Activated CD4-positive, alpha-beta T cell treated with anti-CD3 and anti-CD28 coated beads, Interleukin-2, amount 50 U/mL, for 24 hours (primary cell): ENCODE measurements at regions not wholly inside any gene's neighbourhood (a gene's known extent, or its start where the extent isn't known, plus 50 kb on each side); places are given as distances from the start of the nearest gene placed in this dataset.
"Not testable (repeated sequence)": the region's sequence is repeated elsewhere in the genome, so short reads cannot be mapped to it uniquely, and the experiment has no call there.

Source experiments
- DNase-seq, 2 donors: peaks; one replicate each; pipeline ENCODE4 v3.0.0-alpha.2; 2020; ENCODE audit warnings: low read depth in 1 of 2, low spot score in 1 of 2

- DNase-seq = no peak
These were observed 72.0 kb upstream of the RAB6C start for GRCh38 chr2:129907256-129907998.

DNA sequence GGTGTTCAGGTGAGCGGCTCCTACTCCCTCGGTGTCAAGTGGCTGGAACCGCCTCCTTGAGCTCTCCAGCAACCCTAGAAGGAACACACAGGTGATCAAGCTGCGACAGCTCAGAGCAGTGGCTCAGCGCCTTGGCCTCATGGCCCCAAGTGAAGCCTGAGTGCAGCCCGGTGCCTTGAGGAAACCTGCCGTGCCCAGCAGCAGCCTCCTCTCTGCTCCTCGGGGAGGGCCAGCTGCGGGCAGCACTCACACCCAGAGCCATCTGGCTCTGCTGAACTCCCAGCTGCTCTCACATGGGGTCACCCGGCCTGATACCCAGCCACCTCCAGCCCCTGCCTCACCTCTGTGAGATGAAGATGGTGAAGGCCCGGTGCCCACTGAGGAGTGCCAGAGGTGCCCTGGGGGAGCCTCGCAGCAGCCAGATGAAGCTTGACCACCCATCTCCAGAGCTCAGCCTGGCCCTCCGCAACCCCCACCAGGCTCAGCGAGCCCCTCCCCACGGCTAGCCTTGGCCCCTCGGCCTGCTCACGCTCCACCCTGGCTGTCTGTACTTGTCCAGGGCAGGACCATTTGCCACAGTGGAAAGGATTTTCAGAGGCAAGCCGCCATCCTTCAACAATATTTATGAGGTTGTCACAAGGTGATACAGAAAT is 70.6 kb upstream of the RAB6C start:
- no peak for DNase-seq

GRCh38 chr2:129909651-129910418 is 69.6 kb upstream of the RAB6C start:
- no peak for DNase-seq

DNA sequence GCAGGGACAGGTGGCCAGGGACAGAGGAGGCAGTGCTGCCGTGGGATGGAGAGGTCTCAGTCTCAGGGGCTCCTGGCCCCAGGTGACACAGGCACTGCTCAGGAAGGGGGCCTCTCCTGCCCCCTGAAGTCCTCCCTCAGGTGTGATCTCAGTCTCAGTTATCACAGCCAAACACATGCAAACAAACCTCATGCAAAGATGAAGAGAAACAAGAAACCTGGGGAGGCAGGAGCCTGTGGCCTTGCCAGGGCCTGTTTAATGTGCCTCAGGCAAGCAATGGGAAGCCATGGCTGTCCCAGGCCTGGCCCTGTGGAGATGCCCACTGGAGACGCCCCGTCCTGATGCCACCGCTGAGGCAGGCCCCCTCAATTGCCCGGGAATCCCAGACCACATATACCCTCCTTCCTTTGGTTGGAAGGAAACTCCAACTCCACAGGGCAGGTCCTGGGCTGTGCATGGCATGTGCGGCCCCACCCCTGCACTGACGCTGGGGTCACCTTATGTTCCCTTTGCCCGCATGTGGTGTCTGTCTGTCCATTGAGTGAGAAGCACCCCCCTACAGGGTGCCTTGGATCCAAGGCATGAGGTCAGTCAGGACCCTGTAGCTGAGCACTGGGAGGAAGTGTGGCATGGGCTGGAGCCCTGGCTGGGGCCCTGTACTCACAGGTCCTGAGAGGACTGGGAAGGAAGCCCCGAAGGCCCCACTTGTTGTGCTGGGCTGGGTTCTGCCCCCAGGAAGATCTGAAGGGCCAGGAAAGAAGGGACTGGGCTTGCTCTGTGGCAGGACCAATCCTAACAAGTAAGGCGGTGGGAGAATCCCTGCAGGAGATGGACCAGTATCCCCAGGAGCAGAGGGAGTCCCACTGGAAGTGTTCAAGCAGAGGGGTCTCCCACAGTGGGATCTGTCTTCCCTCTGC is 68.8 kb upstream of the RAB6C start:
- no peak for DNase-seq

- DNase-seq = no peak
These were observed 68.0 kb upstream of the RAB6C start for GRCh38 chr2:129911363-129912065.

DNA sequence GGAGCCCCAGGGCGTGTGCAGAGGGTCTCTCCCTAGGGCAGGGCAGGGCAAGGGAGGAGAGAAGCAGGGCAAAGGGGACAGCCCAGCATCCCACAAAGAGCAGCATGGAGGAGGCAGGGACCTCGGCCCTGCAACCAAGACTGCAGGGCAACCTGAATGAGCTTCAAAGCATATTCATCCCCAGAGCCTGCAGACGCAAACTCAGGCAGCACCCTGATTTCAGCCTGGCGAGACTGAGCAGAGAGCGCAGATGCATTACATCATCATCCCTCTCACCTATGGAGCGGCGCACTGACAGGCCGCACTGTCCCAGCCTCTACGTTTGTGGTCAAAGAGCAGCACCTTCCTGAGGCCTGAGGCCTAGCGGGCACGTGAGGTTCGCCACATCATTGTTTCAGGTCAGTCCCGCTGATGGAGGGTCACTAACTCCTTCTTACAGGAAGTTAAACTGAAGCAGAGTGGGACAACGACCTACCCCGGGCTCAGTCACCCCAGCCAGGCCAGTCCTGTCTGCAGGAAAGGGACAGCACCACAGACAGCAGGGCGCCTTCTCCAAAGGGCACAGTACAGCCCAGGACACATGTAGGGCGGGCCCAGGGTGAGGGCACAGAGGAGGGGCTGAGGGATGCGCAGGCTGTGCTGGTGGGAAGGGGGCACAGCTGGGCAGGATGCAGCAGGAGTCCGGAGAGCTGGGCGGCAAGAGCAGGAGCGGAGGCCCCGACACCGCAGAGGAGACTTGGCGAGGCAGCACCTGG is 67.2 kb upstream of the RAB6C start:
- no peak for DNase-seq

DNA sequence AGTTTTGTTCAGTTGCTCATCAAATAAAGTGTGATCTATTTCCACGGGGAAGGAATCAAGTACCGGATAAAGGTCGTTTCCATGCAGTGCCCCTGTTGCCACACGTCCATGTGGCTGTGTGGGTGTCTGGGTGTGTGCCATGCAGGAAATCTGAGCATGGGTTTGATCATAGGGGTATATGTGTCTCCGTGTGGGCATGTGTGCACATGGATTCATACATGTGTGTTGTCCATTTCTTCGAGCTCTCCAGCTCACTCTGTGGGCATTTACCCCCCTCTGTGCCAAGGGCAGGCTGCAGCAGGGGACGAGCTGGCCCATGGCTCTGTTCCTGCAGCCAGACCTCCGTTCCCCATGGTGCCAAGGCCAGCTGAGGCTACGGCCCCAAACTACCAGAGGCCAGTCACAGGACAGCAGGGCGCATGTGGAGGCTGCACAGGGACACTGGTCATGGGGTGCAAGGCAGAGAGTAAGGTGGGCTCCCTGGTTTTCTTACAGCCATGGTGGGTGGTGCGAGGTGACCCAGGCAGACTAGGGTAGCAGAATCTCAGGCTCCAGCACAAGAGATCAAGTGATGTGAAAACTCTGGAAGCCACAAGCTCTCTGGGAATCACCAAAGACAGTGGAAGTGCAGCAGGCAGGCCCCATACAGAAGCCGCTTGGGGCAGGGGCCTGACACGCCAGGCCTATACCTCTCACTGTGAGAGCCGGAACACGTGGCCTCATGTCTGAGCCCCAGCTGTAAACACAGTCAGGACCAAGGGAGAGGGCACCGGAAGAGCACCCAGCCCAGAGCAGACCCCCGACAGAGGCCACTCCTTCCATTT is 66.4 kb upstream of the RAB6C start:
- no peak for DNase-seq

DNA sequence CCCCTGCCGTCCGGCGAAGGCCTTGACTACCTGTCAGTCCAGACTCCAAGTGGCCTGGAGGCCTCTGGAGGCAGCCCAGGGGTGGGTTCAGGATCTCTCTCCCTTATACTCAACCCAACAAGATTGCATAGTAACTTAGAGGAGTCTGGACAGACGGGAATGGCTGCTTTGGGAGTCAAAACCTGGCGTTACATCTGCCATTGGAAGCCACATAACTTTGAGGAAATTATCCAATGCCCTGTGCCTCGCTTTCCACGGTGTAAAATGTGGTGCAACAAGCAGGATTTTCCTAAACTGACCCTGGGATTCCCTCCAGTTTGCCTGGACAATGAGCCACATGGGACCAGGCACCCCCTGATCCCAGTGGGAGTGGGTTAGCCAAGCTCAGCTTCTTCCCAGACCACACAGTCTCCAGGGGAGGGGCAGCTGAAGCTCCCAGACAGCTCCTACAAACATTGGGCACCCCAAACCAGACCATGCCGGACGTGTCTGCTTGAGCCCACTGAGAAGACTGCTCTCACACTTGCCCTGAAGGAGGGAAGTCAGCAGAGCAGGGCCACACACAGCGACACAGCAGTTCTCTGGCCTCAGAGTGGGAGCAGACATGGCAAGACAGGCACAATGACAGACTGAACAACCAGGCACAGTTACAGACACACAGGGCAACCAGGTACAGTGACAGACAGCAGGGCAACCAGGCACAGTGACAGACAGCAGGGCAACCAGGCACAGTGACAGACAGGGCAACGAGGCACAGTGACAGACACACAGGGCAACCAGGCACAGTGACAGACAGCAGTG is 65.6 kb upstream of the RAB6C start:
- no peak for DNase-seq

DNA sequence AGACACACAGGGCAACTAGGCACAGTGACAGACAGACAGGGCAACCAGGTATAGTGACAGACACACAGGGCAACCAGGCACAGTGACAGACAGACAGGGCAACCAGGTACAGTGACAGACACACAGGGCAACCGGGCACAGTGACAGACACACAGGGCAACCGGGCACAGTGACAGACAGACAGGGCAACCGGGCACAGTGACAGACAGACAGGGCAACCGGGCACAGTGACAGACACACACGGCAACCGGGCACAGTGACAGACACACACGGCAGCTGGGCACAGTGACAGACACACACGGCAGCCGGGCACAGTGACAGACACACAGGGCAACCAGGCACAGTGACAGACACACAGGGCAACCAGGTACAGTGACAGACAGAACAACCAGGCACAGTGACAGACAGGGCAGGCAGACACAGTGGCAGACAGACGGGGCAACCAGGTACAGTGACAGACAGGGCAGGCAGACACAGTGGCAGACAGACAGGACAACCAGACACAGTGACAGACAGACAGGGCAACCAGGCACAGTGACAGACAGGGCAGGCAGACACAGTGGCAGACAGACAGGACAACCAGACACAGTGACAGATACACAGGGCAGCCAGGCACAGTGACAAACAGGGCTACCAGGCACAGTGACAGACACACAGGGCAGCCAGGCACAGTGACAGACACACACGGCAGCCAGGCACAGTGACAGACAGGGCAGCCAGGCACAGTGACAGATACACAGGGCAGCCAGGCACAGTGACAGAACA is 64.7 kb upstream of the RAB6C start:
- DNase-seq = no peak

DNA sequence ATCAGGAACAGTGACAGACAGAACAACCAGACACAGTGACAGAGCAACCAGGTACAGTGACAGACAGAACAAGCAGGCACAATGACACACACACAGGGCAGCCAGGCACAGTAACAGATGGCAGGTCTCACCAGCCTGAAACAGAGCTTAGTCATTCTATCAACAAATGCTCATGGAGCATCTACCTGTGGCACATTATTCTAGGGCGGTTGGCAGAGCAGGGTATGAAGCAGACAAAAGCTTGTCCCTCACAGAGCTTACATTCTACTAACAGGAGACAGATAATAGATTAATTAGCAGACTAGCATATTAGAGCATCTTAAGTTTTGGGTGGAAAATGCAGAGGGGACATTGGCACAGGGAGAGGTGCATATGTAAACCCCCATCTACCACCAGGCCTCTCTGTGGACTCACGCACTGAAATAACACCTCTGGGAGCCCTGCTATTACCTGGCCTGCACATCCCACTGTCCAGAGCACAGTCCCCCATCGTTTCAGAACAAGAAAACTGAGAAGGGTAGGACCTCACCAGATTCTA is 64.1 kb upstream of the RAB6C start:
- DNase-seq = no peak

- DNase-seq = no peak
These were observed 60.9 kb upstream of the RAB6C start for GRCh38 chr2:129918604-129919003.

DNA sequence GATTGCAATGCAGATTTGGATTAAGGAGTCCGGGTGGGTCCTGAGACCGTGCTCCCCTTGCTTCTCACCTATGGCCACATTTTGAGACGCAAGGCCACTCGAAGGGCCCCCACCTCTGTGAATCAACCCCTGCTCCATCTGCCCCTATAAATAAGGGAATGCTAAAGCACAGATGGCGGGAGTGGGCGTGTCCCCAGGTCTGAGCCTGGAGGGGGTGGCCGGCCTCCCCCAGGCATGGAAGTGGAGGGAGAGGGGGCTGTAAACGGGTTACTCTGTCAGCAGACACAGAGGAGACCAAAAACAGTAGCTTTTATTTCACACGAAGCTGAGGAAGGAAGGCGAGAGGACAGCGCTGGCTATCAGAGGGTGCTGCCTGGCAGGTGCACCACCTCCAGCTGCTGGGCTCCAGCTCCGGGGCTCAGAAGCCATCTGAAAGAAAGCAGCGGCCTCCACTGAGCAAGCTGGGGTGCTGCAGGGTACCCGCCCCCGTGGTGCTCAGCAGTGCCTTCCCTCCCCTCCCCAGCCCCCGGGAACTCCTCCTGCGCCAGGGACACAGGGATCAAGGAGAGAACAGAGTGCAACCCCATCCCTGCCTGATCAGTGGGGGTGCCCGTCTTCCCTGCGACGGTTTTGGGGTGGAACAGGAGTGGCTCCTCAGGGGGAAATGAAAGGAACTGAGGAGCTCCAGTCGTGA is 56.7 kb upstream of the RAB6C start:
- DNase-seq = no peak

- DNase-seq = no peak
These were observed 56.0 kb upstream of the RAB6C start for GRCh38 chr2:129923265-129924091.

DNA sequence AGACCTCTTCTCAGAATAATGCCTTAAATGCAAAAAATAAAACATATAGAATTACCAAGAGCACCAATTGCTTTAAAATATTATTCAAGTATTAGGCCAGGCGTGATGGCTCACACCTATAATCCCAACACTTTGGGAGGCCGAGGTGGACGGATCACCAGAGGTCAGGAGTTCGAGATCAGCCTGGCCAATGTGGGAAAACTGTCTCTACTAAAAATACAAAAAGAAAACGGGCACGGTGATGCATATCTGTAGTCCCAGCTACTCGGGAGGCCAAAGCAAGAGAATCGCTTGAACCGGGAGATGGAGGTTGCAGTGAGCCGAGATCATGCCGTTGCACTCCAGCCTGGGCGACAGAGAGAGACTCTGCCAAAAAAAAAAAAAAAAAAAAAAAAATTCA is 55.4 kb upstream of the RAB6C start:
- DNase-seq = not testable (repeated sequence)

- no peak for DNase-seq
These were observed 54.1 kb upstream of the RAB6C start for GRCh38 chr2:129925381-129925780.

GRCh38 chr2:129927696-129928095 is 51.8 kb upstream of the RAB6C start:
- DNase-seq = no peak
